RCC 7860 (cell line): ENCODE measurements at regions not wholly inside any gene's neighbourhood (a gene's known extent, or its start where the extent isn't known, plus 50 kb on each side); places are given as distances from the start of the nearest gene placed in this dataset.

Experiments used
- DNase-seq: peaks from one replicate; pipeline ENCODE4 v3.0.0-alpha.2; 2015; ENCODE audit warnings: low spot score
- FAIRE-seq: peaks from 2 replicates; lab custom pipeline; 2012; peaks lifted over from hg19 to GRCh38; lab: Jason Lieb, UNC

DNA sequence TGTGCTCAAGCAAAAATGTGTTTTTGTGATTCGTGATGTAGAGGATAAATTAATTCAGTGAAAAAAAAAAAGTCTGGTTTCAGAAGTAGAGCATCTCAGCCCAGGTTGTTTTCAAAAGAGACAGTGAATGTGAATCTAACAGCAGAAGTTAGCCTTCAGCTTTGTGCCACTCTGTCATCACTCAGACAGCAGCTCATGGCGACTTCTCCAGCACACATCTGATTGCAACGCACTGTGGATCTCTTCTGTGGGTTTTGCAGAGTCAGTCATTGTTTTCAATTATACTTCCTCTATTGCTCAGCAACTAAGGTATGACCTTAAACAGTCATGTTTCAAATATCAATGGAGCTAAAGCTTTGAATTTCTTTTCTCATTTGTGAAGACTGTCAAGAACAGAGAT is 335.5 kb upstream of the POU3F2 start:
- FAIRE-seq, result no peak
- DNase-seq, result no peak

DNA sequence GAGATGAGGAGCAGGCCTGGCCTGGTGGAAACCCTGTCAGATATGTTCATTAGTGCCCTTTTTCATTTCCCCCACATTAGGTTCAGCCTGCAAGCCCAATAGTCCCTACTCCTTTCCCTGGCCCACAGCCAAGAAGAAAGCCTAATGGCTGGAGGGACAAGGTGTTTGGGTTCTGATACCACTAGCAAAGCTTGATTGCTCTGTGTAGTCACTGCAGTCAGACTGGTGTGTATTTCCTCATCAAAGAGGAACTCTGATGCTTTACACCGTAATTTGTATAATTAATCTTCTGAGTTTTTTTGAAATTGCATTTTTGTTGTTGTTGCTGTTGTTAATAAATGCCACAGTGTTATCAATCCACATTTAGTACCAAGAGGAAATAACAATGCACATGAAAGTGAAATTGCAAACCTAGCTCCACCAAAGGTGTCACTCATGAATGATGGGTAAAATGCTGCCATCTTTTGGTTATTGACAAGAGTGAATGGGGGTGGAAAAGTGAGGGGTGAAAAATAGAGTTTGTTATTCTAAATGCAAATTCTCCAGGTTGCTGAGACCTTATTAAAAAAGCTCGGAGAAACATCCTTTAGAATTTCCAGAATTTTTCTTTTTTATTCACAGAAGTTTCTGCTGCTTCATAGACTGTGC is 320.2 kb upstream of the POU3F2 start:
- DNase-seq, result no peak

DNA sequence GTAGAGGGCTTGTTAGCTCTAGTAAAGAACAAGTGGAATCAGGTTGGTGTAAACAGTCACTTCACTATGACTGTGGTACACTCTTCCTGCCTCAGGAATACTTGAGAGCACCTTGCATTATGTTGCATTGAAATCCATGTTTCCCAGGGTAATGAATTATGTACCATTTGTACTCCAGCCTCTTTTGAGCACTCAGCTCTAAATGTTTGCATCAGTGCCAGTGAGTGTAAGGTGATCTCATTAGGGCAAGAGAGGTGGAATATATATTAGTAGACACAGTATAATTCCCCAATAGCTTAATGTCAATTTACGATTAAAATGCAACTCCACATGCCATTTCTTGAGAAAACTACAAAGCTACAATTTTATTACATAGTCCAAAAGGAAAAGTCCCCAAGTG is 319.6 kb upstream of the POU3F2 start:
- DNase-seq (no peak), FAIRE-seq (no peak)

More for the DNA sequence above, 320.2 kb upstream of the POU3F2 start:
- FAIRE-seq, result no peak

DNA sequence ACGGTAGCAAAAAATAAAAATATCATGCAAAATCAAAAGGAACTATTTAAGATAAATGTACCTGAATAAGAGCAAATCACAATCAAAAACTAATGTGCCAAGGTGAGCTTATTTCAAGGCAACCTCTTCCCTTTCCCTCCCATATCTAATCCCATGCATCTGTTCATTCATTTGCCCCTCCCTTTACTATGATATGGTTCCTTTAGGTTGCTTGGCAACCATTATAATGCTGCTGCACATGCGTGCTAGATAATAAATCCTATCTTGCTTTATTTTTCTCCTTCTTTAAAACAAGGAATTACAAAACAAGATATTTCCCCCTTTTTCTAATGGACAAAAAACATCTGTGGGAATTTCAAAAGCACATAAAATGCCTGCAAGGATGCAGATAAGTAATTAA is 318.2 kb upstream of the POU3F2 start:
- FAIRE-seq, result no peak
- DNase-seq, result no peak

GRCh38 chr6:98516866-98517265 is 317.5 kb upstream of the POU3F2 start:
- DNase-seq (no peak), FAIRE-seq (no peak)

DNA sequence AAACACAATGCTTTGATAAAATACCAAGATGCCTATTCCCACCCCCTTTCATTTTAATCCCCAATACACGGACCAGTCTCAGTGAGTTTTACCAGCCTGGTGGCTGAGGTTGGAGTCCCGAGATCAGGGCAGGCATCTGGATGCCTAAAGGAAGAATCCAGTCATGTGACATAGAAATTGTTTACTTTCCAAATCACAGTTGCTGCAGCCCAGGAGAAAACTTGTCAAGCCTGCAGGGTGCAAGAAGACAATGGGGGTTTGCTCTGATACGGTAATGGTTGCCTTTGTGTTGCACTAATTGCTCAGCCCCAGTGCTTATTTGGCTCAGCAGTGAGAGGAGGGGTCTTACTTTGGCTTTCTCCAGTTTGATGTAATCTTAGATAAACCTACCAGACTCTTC is 308.5 kb upstream of the POU3F2 start:
- no peak for DNase-seq
- no peak for FAIRE-seq

GRCh38 chr6:98526465-98526864 is 307.9 kb upstream of the POU3F2 start:
- DNase-seq (no peak), FAIRE-seq (no peak)

DNA sequence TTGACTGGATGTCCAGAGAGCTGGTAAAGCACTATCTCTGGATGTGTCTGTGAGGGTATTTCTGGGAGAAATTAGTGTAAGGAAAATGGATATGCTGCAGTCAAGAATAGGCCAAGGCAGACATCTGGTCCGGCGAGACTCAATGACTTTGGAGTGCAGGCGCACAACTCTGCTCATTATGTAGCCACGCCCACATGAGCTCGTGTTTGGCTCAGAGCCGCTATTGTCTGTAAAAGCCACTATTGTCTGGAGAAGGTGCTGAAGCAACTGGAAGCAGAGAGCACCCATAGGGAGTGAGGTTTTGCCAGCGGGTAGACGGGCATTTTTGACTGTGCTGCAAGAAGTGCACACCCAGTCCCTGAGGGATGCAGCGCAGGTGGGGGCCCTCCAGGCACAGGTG is 305.0 kb upstream of the POU3F2 start:
- DNase-seq (no peak), FAIRE-seq (no peak)

DNA sequence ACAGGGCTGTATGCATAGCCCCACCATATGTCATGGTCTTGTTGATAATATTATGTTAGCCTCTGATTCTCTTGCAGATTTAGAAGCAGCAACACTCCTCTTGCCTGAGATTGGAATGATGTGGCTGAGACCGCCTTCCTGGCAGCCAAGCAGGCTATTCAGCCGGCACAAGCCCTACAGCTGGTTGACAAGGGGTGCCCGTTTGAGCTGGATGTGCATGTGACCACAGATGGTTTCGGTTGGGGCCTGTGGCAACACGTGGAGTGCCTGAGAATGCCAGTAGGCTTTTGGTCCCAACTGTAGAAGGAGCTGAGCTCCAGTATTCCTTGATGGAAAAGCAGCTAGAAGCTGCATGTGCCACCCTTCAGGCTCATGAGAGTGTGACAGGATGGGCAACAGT is 303.6 kb upstream of the POU3F2 start:
- DNase-seq, result no peak
- no peak for FAIRE-seq

- FAIRE-seq, result no peak
These were observed 302.4 kb upstream of the POU3F2 start for GRCh38 chr6:98532004-98532403.

GRCh38 chr6:98539741-98540140 is 294.6 kb upstream of the POU3F2 start:
- FAIRE-seq, result no peak
- no peak for DNase-seq

More at GRCh38 chr6:98532004-98532403, 302.4 kb upstream of the POU3F2 start:
- DNase-seq, result no peak

DNA sequence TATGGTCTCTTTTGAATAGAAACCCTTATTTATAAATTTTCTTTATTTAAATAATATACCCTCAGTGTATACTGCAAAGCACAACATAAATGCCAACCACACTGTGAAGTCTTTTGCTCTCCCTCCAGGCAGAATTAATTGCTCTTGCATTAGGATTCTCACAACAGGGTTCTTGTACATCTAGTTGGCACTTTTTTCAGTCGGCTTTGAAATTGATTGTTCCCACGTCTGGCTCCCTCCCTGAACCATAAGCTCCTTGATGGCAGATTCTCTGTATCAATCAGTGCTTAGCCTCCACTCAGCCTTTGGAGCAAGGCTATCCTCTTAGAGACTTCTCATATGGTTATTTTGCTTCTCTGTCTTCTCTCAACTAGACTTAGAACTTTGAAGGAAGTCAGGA is 288.0 kb upstream of the POU3F2 start:
- DNase-seq (no peak), FAIRE-seq (no peak)

DNA sequence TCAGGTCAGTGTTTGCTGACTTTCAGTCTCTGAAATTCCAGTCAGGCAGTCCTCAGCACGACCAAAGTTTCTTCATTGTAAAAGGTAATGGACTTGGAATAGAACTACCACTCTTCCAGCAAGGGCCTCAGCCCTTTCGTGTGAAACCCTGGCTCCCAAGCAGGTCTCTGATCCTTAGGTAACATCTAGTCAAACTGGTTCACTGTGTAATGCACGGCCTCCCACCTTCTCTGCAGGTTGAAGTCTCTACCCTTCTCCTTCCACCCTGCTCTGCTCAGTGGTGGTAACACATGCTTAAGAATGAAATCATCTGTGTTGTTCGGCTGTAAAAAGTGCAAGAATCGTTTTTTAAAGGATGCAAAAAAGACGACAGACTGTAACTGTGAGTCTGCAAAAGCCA is 287.2 kb upstream of the POU3F2 start:
- no peak for DNase-seq
- FAIRE-seq, result no peak

DNA sequence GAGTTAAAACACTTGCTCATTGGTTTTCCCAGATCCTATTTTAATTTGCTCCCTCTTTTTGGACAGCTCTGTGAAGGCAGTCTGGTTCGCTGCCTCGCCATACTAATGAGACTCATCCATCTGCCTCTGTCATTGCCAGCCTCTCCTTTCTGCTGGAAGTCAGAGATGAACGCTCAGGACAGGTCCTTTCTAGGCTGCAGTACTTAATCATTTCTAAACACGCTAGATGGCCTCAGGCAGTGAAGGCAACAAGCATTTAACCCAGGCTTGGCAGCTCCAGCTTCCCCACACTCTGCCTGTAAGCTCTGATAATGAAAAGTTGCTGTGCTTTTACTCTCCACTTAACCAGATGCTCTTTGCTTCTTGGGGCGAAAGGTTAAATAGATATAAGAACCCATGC is 286.7 kb upstream of the POU3F2 start:
- FAIRE-seq (no peak), DNase-seq (no peak)

DNA sequence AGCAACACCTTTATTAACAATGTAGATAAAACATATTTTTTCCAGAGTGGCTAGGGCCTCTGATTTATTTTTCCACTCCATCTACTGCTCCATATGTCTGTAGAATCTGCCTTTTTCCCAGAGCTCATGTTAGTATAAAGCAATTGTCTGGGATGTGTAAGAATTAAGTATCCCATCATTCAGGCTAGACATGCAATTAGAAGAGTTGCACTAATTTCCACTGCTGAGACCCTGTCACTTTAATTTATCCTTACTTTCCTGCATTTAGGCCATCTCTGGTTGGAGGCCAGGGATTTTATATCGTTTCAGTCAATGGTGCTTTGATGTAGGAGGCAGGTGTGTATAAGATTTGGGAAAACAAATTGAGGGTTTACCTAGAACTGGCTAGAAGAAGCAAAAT is 286.1 kb upstream of the POU3F2 start:
- FAIRE-seq, result no peak

GRCh38 chr6:98560418-98560817 is 274.0 kb upstream of the POU3F2 start:
- no peak for DNase-seq
- FAIRE-seq, result no peak

More for the DNA sequence above, 286.1 kb upstream of the POU3F2 start:
- no peak for DNase-seq

DNA sequence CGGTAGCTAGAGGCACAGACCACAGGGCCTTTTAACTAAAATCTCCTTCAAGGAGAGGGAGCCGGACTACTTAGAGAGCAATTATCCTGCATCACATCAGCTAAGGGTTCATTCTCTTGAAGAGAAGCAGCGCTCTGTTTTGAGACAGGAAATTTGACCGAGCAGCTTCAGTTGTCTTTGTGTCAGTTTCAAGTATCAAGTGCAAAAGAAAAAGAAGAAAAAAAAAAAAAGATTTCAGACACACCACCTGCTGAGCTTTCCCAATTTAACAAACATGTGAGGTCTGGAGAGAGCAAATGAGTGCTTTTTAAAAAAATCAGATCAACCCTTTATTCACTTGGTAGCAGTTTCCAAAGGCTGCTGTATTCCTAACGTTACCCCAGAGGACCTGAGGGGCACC is 273.5 kb upstream of the POU3F2 start:
- DNase-seq (no peak), FAIRE-seq (no peak)

GRCh38 chr6:98566126-98566525 is 268.2 kb upstream of the POU3F2 start:
- no peak for FAIRE-seq

DNA sequence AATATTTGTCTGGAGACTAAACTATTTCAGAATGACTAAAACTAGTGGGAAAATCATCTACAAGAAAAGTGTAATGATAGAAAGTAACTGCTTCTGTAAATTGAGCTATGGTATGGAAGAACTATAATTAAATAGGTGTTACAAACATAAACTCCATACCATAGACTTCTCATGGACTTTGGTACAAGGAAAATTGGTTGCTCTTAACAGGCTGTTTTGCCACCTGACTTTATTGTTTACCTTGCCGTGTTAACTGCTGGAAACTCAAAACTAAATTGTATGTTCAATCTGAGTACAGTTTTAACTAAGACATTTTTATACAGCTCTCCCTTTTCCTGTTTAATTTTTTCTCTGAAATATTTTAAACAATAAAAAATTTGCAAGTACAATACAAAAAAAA is 261.8 kb upstream of the POU3F2 start:
- no peak for DNase-seq
- FAIRE-seq, result no peak

More at GRCh38 chr6:98566126-98566525, 268.2 kb upstream of the POU3F2 start:
- no peak for DNase-seq

GRCh38 chr6:98574984-98575383 is 259.4 kb upstream of the POU3F2 start:
- FAIRE-seq, result no peak

GRCh38 chr6:98576791-98577190 is 257.6 kb upstream of the POU3F2 start:
- no peak for FAIRE-seq

More at GRCh38 chr6:98574984-98575383, 259.4 kb upstream of the POU3F2 start:
- no peak for DNase-seq

DNA sequence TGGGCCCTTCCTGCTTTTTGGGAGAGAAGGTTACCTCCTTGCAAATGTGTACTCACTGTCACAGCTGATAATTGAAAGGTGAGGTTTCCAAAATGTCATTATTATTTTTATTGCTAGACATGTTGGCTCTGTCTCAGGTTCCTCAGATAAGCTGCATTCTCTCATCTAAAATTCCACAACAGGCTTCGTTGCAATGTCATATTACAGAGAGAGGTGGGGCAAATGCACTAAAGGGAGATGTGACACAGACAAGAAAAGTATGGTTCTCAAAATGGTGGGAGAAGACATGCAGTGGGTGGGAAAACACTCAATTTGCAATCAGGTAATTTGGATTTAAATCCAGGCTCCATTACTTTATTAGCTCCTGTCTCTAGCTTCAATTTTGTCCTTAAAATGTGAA is 256.4 kb upstream of the POU3F2 start:
- DNase-seq (no peak), FAIRE-seq (no peak)

More at GRCh38 chr6:98576791-98577190, 257.6 kb upstream of the POU3F2 start:
- no peak for DNase-seq

DNA sequence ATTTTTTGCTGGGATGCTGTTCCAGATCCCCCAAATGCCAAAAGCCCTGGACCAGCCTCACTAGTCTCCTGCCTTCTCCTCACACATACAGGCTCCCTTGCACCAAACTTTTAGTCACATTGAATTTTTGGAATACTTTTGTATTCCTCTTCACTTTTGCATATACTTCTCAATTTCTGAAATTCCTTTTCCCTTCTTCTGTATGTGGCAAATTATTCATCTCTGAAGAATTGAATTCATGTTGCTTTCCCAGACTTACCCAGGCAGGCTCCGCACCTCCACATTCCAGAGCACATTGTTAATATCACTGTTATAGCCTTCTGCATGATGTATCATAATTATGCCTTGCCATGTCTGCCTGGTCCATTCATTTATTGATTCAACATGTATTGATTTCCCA is 255.3 kb upstream of the POU3F2 start:
- no peak for DNase-seq
- FAIRE-seq, result no peak
